GM12874 (cell line): ENCODE measurements at regions not wholly inside any gene's neighbourhood (a gene's known extent, or its start where the extent isn't known, plus 50 kb on each side); places are given as distances from the start of the nearest gene placed in this dataset.

Source experiments
- TF ChIP-seq, protein P1 (sequence below): IDR thresholded peaks from 2 replicates; pipeline ENCODE4 v1.5.1; 2011; ENCODE audit warnings: low read depth, mild to moderate bottlenecking, control low read depth, low read length, moderate library complexity; ENCODE audit not compliant: insufficient read depth

- TF ChIP-seq, protein P1, sequence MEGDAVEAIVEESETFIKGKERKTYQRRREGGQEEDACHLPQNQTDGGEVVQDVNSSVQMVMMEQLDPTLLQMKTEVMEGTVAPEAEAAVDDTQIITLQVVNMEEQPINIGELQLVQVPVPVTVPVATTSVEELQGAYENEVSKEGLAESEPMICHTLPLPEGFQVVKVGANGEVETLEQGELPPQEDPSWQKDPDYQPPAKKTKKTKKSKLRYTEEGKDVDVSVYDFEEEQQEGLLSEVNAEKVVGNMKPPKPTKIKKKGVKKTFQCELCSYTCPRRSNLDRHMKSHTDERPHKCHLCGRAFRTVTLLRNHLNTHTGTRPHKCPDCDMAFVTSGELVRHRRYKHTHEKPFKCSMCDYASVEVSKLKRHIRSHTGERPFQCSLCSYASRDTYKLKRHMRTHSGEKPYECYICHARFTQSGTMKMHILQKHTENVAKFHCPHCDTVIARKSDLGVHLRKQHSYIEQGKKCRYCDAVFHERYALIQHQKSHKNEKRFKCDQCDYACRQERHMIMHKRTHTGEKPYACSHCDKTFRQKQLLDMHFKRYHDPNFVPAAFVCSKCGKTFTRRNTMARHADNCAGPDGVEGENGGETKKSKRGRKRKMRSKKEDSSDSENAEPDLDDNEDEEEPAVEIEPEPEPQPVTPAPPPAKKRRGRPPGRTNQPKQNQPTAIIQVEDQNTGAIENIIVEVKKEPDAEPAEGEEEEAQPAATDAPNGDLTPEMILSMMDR = no peak
Observed at GRCh38 chr5:125926172-125926571, 497.0 kb upstream of the GRAMD2B start.

DNA sequence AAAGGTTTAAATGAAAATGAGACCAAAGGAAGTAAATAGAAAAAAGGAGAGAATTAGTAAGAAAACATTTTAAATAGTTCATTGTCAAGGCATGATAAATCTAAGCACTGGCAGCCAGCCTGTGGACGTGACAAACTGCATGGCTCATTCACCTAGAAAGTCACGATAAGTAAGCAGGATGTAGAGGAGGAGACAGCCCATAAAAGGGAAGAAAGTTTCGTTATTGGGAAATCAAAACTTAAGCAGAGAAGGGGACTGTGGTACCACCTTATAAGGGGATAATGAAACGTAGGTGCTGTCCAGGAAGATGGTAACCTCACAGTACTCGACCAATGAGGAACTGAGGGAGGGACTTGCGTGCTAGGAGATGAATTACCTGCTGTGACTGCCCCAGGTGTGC lies 494.5 kb upstream of the GRAMD2B start:
- TF ChIP-seq, protein P1 = no peak

- TF ChIP-seq, protein P1 = no peak
Observed at GRCh38 chr5:125950012-125950615, 473.1 kb upstream of the GRAMD2B start.

GRCh38 chr5:125961150-125961549 lies 462.1 kb upstream of the GRAMD2B start:
- TF ChIP-seq, protein P1 = no peak

- TF ChIP-seq, protein P1 = no peak
Observed at GRCh38 chr5:125965577-125965976, 457.6 kb upstream of the GRAMD2B start.

GRCh38 chr5:125967576-125967975 lies 455.6 kb upstream of the GRAMD2B start:
- TF ChIP-seq, protein P1 = no peak

- TF ChIP-seq, protein P1 = no peak
Observed at GRCh38 chr5:125969011-125969813, 454.0 kb upstream of the GRAMD2B start.
